NCI-H2196 treated with DMSO at 0.1 percent for 48 hours (cell line): ENCODE measurements at regions not wholly inside any gene's neighbourhood (a gene's known extent, or its start where the extent isn't known, plus 50 kb on each side); places are given as distances from the start of the nearest gene placed in this dataset.

Source experiments
- DNase-seq: peaks from one replicate; lab custom pipeline; 2025; ENCODE audit not compliant: unreplicated experiment; lab: John Stamatoyannopoulos, UW

DNA sequence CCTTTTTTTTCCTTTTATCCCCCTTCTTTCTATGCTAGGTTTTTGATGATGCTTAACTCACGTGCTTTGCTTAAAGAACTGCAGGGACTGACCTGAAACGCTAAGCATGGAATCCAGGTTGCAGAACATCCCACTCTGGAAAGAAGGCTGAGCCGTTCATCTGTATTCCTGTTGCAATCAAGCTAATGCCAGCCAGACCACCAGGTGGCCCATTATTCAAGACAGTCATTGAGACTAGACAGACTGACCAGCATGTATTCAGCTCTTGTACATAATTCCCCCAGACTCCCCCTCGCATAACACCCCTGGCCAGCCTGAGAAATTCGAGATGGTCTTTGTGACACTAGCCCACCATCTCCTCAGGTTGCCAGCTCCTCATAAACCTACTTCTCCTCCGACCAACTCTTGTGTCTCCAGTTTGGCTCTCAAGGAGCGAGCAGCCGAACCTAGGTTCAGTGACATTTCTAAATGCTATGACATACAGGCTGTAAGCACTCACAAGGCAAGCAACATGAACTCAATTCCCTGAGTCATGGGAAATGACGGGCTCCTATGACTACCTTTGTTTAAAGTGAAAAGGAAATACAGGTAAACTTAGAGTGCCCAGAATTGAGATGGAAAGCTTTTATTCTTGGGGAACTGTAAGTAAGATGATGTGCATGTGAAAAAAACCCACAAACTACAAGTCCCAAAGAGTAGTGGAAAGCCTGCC lies 309.3 kb upstream of the CDYL start:
- no peak for DNase-seq

DNA sequence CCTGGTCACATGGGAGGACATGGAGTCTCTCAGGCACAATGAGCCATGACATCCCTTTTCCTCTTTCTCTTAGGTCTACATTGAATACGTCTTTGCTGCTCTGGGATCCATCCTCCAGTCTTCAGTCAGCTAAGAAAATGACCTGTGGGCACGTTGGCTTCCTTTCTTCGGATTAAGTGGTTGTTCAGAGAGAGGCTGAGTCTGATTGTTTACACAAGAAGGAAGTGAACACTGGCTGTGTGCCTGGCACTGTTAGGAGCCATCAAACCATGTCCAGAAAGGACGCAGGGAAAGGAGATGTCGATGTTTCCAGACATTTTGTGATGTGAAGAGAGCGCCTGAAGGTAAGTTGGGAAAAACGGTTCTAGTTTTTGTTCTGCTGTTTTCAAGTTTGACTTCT lies 309.9 kb upstream of the CDYL start:
- no peak for DNase-seq

DNA sequence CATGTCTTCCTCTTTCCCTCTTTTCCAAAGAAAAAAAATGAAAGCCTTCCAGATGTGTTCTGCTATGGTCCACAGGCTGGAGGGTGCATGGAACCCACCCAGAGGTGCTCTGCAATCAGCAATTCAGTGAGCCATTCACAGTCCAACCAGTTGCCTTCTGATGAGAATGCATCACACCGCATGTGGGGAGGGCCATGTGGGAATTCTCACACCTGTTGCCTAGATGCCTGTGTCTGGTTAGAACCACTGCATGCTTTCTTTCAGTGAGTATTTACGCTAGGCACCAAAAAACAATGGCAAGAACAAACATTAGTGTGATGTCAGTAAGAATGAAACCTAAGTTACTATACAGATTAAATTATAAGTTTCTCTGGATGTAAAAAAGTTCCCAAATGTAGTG lies 311.6 kb upstream of the CDYL start:
- no peak for DNase-seq

DNA sequence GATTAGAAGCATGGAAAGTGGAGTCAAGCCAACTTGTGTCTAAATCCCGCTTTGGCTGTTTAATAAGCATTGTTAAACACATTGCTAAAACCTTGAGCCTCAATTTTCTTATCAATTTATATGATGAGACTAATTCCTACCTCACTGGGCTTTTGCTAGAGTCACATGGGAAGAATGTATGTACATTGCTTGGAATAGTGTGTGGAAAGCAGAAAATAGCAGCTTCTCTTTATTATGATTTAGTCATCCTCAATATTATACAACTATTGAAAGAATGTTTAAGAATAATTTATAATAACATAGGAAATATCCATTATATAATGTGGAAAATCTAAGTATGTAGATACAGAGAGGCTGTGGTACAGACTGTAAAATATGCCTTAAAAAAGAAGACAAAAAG lies 313.0 kb upstream of the CDYL start:
- no peak for DNase-seq

DNA sequence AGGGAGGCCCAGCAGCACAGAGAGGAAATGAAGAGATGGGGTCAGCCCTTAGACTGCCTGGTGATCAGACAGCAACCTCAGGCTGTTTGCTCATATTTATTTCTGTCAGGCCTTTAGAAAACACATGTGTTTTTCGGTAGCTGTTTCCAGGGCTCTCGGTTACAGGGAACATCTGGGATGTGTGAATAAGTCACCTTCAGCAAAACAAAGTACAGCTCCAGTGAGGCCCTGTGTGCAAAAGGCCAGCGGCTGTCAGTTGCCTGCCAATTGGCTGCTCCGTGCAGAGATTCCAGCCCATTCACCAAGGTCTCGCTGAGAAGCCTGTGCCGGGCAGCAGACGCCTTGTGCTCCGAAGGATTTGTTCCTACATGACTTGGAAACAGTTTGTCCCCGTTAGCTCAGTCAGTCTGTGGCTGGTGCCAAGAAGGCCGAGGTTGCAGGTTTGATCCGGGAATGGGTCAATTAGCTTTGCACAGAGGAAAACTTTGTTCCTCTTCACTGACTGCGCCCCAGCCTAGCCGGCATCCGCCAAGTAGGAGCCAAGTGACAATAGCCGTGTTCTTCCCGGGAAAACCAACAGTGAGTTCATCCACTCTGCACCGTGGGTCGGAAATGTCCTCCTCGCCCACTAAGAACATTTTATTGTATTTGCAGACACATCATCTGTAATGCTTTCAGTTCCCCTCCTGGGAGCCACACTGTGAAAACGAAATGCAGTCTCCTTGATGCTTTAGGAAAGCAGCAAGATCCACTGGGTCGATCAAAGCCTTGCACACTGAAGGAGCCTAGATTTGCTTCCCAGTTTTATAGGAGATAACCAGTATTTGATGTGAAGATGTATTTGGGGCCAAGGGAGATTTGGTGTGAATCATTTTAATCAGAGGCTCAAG lies 315.4 kb upstream of the CDYL start:
- DNase-seq, result no peak

DNA sequence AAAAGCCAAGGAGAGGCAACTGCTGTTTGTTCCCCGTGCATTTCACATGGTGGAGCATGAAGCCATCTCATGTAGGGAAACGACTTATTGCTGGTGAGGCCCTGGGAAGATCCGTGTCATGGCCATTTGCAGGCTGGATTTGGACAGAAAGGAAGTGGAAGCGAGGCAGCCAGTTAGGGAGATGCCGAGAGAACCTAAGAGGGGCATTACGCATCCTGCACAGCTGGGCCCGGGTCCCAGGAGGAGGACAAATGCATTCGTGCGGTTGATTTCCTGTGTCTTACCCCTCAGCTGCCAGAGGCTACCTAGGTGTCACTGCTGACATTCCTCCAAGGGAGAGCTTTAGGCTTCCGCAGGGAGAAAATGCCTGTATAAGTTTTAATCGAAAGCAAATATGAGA lies 316.2 kb upstream of the CDYL start:
- no peak for DNase-seq

DNA sequence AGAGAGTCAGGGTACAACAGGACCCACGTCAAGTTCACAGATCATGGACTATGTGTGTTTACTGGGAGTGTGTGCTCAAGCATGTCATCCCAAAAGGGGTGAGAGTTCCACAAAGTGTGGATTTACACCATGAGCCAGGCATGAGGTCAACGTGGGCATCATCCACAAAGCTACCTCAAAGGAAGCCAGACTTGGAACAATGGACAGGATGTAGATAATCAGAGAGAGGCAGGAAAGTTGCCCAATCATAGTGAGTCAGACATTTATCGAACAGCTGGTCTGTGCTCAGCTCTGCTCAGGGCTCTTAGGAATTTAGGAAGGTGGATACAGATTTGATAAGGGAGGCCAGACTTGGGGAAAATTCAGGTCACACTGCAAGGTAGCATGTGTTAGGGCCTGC lies 317.2 kb upstream of the CDYL start:
- no peak for DNase-seq

DNA sequence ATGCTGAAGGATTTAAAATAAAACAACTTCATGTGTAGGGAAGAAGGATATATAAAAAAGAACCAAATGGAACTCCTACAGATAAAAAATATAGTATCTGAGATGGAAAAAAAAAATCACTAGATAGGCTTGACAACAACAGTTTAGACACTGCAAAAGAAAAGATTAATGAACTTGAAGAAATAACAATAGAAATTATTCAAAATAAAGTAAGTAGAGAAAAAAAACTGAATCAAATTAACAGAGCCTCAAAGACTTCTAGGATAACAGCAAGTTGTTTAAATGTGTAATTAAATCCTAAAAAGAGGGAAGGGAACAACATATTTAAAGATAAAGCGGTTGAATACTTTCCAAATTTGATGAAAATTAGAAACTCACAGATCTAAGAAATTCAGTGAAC lies 316.3 kb upstream of the ECI2 start:
- DNase-seq, result no peak

DNA sequence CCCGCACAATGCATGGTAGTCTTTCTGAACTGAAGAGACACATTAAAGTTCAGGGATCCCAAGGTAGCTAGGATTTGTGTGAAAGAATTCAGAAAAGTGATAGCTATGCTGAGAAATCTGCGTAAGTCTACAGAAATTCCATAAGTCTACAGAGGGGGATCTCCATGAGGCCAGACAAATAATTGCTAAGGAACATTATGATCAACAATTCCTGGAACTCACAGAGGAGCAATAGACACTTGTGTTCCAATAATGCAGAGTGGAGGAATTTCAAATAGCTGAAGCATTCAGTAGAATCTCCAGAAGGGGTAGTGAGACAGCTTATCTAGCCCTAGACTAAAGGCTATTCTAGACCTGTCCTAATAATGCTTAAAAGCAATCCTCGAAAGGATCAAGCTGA lies 315.7 kb upstream of the ECI2 start:
- DNase-seq, result no peak

DNA sequence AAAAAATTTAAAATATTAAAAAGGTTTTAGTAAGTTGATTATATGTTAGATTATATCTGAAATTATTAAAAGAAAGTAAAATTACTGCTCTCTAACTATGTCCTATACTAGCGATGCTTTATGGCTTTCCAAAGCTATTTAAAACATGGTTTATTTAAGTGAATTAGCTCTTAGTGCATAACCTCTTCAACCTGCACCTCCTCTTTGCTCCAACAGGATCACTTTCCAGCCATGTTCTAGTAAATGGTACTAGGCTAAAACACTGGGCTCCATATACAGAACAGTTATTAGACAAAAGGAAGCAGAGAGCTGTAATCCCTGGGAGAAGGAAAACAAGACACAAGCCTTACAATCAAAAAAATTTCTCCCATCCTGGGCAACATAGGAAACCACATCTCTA lies 314.9 kb upstream of the ECI2 start:
- DNase-seq, result no peak

DNA sequence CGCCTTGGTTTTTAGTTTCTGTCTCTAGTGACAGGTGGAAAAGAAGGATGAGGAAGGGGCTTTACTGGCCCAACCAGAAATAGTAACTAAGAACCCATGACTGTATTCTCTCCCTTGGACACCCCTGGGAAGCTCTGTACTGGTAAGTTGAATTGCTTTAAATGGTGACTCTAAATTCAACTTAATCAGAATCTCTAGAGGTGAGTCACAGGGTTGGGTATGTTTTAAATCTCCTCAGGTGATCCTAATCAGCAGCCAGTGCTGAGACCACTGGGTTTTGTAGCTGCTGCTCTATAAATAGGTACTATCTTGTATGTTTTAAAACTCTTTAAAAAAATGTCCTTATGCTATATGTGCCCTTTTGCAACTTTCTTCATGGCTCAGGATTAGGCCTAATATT lies 314.0 kb upstream of the ECI2 start:
- DNase-seq, result no peak

DNA sequence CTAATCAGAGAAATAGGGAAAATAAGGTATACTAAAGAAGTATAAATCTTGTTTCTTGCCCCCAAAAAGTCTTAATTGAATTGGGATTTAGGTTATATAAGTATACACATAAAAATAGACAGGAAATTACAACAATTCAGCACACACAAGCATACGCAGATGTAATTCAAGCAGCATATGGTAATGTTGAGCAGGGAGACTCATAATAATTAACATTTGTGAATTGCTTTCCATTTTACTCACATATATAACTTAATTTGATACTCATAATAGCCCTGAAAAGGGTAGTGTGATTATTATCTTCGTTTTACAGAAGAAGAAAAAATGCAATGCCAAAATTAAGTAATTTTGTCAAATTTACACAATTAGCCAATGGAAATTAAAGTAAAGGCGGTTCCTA lies 313.5 kb upstream of the ECI2 start:
- no peak for DNase-seq

DNA sequence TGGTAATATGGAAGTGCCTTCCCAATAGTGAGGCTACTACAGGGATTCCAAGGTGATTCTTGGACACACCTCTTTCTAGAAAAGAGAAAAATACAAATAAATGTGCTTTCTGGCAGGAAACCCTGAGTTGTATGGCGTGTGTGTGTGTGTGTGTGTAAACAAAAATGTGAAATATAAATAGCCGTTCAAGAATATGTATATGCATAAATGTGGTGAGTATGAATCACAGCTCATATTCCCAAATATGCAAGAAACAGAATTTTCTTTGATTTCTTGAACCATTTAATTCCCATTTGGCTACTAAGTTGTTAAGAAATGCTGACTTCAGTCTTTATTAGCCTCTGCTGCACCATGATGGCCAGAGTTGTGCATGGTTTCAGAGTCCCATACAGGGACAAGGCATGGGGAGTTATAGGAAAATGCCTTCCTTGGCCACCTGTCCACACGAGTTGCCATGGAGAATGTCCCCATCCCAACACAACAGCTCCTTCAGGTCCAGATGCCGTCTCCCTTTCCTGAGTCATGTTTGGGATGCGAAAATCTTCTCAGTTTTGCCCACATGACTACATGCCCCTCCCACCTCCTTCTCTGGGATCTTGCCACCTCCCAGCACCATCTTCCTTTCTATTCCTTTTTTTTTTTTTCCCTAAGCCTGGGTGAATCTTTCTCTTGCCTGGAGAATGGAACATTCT lies 312.4 kb upstream of the ECI2 start:
- DNase-seq, result no peak

DNA sequence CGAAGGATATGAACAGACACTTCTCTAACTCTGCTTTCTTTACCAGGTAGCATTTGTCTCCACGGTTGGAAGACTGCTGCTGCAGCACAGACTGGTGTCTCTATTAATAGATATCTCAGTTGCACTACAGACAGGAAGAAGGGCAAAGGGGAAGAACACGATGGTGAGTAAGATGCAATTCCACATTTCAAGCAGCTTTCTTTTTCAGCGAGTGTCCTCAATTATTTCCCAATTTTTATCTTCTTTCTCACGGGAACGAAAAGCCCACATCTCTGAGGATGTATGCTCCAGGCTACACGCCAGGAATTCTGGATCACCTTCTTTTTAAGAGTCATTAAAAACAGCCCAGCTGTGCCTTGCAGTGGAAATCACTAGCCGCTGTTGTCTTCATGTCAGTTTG lies 311.6 kb upstream of the ECI2 start:
- no peak for DNase-seq

DNA sequence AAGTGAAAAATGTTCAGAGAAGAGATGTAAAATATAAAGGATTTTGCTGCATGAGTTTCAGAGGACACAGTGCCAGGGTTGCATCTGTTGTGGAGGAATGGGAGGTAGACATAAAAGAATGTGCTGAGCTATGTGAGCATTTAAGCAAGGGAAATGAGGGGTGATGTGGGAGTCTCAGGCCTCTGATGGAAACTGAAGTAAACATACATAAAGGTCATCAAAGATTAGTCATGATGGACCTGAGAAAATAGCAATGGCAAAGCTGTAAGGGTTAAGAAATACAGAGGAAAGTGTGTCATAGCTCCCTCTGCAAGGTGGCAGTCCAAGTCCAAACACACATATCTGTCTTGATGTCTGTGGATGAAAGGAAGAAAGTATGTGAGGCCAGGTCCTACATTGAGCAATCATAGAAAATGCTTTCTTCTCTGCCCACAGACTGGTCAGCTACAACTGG lies 306.6 kb upstream of the ECI2 start:
- DNase-seq, result no peak

DNA sequence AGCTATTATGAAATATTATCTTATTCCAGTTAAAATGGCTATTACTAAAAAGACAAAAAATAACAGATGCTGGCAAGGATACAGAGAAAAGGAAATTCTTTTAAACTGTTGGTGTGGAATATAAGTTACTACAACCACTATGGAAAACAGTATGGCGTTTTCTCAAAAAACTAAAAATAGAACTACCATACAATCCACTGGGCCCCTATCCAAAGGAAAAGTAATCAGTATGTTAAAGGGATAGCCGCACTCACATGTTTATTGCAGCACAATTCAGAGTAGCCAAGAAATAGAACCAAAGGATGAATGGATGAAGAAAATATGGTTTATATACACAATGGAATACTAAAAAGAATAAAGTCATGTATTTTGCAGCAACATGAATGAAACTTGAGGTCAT lies 303.8 kb upstream of the ECI2 start:
- DNase-seq, result no peak

DNA sequence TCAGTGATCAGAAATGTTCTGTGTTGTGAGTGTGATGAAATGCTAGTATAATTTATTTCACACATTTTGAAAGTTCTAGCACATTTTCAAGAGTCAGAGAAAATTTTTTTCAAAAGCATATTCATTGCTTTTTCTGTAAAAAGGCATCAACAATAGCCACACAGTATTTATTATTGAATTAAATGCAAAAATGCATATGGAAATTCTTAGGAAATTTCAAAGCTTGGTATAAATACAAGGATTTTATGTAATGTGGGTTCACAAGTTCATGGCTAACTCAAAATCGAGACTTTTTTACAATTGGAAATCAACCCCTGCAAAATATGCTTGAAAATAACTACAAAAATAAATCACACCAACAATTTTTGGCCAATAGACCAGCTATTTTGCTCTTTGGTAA lies 302.0 kb upstream of the ECI2 start:
- DNase-seq, result no peak

DNA sequence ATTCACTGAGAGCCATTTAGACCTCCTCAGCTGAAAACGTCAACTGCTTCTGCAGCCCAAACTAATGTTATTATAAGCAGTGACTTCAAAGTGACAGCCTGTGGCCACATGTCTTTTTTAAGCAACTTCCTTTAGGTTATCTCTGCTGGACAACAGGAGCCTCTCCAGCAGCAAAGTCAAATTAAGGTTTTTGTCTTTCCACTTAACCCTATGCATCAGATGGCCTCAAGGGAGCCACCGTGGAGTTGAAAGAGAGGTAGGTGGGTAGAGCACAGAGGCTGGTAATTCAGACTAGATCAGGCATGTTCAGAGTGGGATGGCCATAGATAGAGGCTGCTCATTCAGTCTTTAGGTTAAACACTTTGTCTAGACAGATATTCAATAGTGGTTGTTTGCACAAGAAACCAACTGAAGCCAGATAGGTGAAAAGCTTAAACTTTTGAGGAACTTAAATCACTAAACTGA lies 300.6 kb upstream of the ECI2 start:
- no peak for DNase-seq

DNA sequence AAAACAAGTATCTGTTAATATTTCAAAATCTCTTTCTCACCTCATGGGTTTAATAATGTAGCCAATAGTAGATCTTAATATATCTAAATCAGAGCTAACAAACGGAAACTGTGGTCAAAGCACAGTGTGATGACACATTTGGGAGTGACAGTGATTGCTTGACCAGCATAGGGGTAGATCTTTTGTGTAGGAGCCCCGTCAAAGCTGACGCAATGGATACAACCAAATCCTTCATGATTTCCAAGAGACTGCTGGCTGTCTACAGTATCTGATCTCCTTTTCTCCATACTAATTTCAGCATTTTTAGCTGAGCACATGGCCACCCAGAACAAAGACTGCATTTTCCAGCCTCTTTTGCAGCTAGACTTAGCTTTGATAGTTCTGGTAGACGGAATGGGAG lies 299.3 kb upstream of the ECI2 start:
- no peak for DNase-seq

DNA sequence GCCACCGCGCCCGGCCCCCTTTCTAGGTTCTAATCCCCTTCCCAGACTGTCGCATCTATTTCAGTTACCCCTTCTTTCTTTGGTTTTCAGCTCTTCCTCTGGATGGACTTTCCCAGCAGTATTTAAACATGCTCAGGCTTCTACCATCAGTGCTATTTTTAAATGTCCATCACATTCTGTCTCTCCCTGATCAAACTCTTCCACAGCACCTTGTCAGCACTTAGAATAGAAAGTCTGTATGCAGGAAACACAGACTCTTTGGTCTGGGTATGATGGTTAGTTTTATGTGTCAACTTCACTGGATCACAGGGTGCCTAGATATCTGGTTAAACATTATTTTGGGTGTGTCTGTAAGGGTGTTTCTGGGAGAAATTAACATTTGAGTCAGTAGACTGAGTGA lies 297.8 kb upstream of the ECI2 start:
- DNase-seq, result no peak

DNA sequence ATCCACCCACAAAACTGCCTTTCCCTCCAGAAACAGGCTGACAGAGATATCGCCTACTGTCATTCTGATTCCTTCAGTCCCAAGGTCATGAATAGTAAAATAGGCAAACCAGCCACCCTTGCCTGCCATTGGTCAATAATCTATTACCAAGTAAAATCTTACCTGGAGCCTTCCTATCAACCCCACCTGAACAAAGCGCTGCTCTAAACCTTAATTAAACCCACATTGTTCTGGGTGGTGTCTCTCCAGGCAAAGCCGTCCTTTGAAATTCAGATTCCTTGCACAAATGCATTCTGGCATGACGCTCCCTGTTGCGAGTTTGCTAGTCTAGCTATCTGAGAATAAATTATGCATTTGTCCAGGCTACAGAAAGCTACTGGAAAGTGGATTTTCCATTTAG lies 291.6 kb upstream of the ECI2 start:
- DNase-seq, result no peak

DNA sequence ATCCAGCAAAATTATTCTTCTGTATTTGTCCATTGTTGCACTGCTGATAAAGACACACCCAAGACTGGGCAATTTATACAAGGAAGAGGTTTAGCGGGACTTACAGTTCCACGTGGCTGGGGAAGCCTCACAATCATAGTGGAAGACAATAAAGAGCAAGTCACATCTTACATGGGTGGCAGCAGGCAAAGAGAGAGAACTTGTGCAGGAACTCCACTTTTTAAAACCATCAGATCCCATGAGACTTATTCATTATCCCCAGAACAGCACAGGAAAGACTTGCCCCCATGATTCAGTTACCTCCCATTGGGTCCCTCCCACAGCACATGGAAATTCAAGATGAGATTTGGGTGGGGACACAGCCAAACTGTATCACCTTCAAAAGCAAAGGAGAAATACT lies 286.5 kb upstream of the ECI2 start:
- DNase-seq, result no peak
